Right ventricle myocardium superior (tissue), 1 donor: ENCODE measurements at regions not wholly inside any gene's neighbourhood (a gene's known extent, or its start where the extent isn't known, plus 50 kb on each side); places are given as distances from the start of the nearest gene placed in this dataset.

Experiments
- ATAC-seq: fragments of 200-7000 bp; cut with Tn5 transposase; one replicate; pipeline ENCODE4 v1.9.1; 2020; ENCODE audit warnings: mild to moderate bottlenecking; ENCODE audit not compliant: poor library complexity
- DNase-seq: peaks from one replicate; pipeline ENCODE4 v3.0.0-alpha.2; 2020
- intact Hi-C: fragments of 100-400 bp; cut with DNase I; formaldehyde crosslinking; loops from one replicate; pipeline ENCODE4 v1.11.2; 2022
- donor health status: DM: no; HTN: yes; CAD: no; lungs with severe emphysema.

DNA sequence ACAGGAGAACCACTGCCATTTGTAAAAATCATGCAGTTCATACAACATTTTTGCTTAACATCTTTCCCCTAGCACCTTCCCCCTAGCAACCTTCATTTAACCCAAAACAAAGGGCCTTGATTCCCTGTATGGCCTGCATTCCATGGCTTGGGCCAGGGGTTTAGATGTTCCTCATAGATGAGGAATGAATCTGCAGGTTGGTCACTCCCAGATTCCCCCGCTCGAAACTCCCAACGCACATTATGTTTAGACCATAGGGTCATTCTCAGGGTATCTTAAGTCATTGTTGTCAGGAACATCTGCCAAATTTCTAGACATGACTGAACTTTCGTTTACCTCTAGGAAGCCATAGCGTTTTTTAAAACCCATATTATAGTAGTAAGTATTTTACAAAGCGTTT is 282.2 kb upstream of the VLDLR start:
- no peak for ATAC-seq
- no peak for DNase-seq
- intact Hi-C loops: no loop called here

DNA sequence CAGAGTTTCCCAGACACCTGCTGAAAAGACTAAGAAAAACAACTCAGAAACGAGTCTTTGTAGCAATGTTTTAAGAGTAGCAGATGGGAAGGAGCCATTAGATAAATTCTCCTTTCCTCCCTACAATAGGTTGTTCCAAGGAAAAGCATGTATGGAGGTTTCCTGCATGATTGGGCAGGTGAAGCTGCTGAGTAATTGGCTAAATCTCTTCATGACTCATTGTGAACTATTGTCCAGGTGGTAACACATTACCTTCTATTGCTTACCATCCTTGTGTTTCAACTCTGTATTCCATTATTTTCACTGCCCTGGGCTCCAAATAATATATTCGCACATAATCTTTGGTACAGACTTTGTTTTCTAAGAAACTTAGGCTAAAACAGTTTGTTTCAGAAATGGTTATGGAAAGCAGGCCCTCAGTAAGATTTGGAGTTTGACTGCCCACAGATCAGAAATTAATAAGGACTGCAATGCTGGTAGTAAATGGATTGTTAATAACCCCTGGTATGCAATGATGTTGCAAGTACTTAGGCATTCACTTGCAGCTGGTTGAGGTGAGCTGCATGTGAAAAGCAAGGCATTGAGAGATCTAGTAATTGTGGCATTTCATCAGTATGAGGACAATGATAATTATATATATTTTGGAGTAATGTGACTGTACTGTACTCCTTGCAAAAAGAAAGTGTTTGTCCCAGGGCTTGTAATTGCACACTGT is 281.4 kb upstream of the VLDLR start:
- no peak for DNase-seq
- intact Hi-C loops: no loop called here
- ATAC-seq: no peak

DNA sequence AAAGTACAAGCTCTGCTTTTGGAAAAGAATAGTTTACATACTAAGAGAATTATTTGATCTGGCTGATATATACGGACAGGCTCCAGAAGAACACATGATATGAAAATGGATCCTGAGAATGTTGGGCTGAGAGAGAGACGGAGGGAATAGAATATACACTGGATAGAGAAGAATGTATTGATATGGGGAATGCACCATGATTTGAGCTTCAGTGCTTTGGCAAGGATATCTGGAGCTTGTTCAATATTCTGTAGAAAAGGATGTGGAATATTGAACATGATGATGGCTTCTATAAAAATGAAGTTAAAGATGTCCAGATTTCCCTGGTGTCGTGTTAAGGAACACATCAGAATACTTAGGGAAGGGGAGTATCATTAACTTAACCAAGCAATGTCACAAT is 280.5 kb upstream of the VLDLR start:
- intact Hi-C loops: no loop called here
- no peak for ATAC-seq
- no peak for DNase-seq

DNA sequence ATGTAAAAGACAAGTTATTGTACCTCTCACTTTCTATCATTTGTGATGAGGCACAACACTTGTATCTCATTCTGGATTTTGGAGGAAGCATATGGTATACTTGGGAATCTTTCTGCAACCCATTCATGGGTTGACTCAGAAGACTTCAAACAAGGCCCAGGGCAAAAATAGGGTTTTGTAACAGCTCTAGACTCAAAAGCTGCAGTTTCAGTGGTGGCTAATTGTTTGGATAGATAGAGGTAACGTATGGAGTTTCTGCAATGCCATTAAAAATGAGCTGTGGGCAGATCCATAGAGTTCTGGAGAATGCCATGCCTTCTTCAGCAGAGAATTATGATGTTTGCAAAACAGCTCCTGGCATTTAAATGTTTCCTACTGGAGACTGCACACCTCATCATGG is 279.6 kb upstream of the VLDLR start:
- no peak for ATAC-seq
- intact Hi-C loops: no loop called here
- no peak for DNase-seq

DNA sequence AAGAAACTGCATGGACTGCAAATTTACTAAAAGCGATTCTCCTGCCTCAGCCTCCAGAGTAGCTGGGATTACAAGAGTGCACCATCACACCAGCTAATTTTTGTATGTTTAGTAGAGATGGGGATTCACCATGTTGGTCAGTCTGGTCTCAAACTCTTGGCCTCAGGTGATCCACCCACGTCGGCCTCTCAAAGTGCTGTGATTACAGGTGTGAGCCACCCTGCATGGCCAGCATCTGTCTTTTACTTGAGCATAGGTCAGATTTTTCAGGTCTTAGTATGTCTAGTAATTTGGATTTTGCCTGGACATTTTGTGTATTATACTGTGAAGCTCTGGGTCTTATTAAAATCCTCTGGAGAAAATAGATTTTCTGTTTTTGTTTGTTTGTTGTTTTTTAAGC is 277.8 kb upstream of the VLDLR start:
- intact Hi-C loops: no loop called here
- ATAC-seq: no peak
- no peak for DNase-seq

DNA sequence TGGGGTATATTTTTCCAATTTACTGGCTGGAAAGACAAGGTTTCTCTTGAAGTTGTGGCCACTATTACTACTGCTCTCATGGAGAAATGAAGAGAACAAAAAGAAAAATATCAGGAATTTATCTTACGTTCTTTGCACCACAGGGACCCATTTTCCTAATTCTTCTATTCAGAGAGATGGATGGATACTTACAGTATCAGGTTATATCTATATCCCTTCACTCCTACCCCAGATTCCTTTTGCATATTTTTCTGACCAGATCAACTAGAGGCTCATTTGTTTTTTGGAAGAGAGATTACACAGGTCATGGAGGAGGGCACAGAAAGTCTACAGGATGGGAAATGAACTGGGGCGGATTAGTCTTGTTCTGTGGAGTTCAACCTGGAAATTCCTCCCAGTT is 277.2 kb upstream of the VLDLR start:
- intact Hi-C loops: no loop called here
- ATAC-seq (no peak), DNase-seq (no peak)

DNA sequence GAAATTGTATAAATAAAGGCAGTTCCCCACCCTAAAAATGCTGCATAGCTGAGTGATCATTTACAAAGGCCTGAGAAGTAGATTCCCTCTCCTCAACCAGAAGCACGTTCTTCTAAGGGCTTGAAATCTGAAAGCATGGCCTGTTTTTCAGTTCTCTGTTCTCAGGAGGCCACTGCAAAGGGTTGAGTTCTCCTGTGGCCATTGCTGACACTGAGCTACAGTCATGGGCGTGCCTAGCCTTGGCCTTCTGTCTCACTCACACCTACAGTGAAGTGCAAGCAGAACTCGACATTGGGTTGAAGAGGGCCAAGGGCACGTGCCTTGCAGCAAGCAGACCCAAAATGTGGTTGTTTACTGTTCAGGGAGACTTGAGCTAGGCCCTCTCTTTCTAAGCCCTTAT is 276.6 kb upstream of the VLDLR start:
- intact Hi-C loops: no loop called here
- peak; percentile 31 for ATAC-seq

DNA sequence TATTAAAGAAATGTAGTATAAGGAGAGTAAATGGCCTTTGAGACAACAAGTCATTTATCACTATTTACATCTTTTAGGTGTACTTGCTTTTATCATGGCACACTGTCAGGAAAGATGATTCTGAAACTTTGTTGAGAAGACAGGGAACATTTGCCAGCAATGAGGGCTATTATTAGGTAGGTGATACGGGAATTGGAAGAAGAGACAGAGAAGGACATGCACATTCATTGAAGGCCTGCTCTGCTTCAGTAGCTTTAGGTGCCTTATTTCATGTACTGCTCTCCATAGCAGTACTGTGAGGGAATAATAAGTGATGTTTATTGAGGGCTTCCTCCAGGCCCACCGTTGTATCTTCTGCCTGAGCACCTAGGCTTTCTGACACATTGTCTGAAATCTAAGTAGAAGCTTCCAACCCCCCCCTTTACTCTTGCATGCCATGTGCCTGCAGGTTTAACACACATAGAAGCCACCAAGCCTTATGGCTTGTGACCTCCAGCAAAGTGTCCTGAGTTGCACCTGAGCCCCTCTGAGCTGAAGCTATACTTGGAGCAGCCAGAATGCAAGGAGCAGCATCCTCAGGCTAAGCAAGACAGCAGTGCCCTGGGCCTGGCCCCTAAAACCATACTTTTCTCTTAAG is 275.2 kb upstream of the VLDLR start:
- intact Hi-C loops: no loop called here
- ATAC-seq (peak; percentile 63), DNase-seq (no peak)

More for the DNA sequence above, 276.6 kb upstream of the VLDLR start:
- DNase-seq: no peak

DNA sequence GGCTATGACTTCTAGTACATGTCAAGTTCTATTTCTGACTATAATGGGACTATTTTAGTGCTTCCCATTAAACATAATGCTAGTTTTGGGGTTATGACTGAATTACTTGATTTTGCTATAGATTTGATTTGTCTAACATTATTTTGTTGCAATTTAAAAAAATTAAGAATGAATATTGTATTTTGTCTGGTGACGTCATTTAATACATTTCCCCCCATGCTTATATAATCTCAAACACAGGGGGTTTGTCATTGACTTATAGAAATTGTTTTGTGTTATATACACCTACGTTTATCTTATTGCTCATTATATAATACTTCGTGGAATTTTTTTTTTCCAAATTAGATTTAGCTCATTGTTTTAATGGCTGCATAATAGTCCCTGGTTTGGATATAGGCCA is 270.3 kb upstream of the VLDLR start:
- DNase-seq: no peak
- intact Hi-C loops: no loop called here
- no peak for ATAC-seq

DNA sequence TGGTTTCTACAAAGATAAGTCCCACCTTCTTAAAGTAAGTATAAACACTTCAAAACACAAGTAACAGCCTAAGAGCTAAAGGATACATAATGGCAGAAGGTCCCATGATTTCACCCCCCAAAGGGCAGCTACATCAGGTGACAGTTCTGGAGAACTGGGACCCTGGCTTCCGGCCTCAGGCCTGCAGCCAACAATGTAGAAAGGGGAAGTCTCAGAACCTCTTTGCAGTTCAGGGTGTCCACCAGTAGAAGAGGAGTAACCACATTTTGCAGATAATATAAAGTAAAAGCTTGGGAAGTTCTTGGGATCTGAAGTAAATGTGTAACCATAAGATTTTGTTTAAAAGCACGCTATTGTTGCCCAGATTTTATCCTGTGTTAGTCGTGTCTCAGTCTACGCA is 267.4 kb upstream of the VLDLR start:
- ATAC-seq (no peak), DNase-seq (no peak)
- intact Hi-C loops: no loop called here

DNA sequence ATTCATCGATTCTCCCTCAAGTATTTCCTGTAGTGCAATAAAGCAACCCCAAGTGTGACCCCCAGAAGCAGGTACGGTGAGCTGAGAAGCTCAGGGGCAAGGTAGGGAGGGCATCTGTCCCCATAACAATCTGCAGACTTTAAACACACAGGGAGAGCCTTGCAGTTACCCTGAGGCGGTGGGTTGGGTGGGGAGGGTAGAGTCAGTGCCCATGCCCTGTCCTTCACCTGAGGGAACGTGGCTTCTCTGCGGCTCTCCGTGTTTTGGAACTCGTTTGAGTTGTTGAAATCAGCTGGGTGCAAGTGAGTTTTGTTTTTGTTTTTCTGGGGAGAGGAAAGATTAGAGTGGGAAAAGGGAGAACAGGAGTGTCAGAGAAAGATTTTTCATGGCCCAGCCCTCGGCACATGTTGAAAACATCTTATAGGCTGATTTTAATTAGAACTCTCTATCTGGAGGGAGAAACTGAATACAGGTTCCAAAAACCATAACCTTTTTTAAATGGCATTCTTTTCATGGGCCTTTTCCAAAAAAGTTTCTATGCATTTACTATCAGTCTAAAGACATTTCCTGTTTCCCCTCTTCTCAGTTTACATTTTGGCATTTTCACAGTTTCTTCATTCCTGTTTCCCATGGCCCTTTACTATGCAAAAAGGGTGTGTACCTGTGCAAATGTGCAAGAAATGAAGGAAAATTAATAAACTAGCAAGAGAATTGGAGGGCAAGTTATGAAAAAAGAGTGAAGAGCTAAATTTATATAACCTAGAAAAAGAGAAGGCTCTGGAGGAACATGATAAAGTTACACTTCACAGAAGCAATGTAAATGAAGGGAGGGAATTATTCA is 266.5 kb upstream of the VLDLR start:
- no peak for DNase-seq
- ATAC-seq: no peak
- intact Hi-C loops: no loop called here

DNA sequence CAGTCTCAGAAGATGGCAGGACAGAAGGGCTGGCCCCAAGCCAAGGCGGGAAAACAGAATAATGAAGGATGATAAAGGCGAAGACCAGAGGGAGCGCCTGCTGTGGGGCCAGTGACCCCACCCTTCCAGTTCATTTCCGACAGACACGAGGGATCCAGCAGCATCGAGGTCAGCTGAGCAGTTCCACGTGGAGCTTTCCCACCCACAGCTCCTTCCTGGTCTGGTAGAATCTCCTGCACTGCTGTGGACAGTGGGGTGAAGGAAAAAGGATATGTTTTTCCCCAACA is 265.9 kb upstream of the VLDLR start:
- intact Hi-C loops: no loop called here
- DNase-seq: no peak
- ATAC-seq: no peak

DNA sequence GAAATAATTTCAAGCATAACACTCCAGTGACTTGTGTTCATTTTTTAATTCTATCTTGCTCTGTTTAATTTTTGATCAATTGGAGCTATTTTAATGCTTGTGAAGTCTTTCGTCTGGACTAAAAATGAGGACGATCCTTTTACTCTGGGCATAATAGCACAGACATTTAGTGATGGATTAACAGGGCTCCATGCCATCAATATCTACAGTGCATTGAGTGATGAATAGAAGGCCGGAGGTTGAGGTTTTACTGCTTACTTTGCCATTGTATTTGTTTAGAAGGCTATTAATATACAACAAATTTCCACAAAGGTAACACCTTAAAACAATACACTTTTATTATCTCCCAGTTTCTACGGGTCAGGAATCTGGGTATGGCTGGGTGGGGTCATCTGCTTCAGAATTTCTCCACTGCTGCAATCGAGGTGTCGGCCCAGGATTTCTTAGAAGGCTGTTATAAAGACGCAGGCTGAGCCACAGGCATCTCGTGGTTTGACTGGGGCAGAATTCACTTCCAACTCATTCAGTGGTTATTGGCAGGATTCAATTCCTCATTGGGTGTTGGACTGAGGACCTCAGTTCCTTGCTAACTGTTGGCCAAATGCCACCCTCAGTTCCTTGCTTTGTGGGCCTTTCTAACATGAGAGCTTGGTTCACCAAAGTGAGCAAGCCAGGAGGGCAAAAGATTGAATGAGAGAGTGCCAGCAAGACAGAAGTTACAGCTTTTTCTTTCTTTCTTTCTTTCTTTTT is 265.4 kb upstream of the VLDLR start:
- intact Hi-C loops: no loop called here
- DNase-seq: no peak
- ATAC-seq: no peak

DNA sequence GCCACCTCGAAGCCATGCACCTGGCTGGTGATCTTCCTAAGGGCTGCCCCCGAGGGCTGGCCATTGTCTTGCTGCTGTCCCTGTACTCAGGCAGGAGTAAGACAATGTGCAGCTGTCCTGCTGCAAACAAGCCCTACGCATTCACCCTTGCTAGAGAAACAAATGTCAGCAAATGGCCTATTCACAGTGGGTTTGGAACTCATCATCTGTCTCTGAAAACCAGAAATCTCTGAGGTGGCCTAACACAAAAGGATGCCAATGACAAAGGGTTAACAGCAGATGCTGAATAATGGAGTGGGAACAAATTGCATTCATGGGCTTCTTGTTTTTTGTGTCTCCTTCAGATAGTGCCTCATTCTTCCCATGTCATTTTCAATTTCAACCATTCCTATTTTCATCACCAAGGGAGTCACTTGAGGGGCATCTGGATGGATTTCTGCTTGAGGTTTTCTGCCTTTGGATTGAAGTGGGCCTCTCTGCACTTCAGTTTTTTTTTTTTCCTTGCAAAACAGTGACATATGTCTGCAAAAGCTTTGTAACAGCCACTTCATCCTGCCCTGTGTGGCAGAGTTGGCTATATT is 261.6 kb upstream of the VLDLR start:
- ATAC-seq (no peak), DNase-seq (no peak)
- intact Hi-C loops: no loop called here

DNA sequence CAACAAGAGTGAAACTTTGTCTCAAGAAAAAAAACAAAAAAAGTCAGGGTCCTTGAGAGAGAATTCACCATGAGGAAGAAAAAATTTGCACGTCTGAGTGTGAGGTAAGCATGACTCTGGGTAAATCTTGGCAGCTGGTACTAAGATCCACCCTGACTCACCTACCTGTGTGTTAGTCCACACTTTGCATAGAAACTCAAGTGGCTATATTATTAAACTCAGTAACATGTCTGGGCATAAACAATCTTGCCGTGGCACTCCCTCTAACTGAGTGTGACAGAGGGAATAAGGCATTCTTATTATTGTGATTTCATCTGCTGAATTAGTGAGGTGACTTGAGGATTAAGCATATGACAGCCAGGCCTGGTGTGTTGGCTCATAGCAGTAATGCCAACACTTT is 259.4 kb upstream of the VLDLR start:
- DNase-seq (no peak), ATAC-seq (no peak)
- intact Hi-C loops: no loop called here

DNA sequence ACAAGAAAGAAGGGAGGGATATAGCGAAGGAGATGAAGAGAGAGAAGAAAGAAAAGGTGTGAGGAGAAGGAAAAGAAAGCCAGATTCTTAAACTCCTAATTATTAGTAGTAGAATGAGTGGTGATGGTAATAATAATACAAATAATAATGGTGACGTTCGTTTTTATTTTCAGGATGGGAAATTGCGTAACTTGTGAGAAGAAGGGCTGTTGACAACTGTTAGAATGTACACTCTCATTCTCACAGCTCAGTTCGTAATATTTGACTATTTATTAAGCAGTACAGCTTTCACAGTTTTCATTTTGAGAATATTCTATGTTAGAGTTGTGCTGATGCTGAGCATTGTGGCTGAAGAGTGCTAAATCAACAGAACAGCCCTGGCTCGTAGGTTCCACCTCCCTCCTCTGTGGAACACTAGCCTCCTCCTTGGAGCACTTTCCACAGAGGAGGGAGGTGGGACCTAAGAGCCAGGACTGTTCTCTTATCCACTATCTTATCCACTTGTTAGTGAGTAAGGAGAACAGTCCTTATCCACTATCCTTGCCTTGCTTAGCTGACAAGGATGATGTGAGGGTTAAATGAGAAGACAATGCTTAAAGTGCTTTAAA is 258.3 kb upstream of the VLDLR start:
- ATAC-seq (no peak), DNase-seq (no peak)
- intact Hi-C loops: no loop called here

DNA sequence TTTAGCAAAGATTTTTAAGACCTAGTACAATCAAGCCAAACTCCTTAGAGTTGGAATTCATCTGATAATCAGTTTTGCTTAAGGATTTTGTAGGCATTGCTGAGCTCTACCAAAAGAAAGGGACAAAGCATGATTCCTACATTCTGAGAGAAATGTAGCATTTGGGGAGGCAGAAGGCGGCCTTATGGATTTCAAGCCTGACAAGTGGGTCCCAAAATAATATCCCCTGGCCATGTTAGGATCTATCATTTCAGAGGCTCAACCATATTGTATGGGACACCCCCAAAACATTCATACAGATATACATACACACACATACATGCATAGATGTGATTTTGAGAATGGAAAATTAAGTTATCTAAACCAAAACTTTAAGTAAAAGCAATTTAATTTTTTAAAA is 257.8 kb upstream of the VLDLR start:
- intact Hi-C loops: no loop called here
- DNase-seq: no peak
- ATAC-seq: no peak

DNA sequence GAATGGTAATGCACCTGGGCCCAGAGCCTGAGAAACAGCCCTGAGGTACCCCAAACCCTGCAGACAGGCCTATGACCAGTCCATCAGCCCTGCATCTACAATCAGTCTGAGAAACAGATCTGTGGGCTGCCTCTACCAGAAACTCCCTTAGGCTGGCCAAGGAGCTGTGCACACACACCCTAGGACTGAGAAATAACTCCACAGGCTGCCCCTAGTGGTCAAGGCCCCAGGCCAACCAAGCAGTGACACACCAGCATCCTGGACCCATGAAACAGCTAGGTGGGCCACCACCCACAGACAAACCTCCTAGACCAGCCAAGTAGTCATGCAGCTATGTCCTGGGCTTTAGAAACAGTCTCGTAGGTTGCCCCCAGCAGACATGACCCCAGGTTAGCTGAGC is 253.6 kb upstream of the VLDLR start:
- ATAC-seq (no peak), DNase-seq (no peak)
- intact Hi-C loops: no loop called here

DNA sequence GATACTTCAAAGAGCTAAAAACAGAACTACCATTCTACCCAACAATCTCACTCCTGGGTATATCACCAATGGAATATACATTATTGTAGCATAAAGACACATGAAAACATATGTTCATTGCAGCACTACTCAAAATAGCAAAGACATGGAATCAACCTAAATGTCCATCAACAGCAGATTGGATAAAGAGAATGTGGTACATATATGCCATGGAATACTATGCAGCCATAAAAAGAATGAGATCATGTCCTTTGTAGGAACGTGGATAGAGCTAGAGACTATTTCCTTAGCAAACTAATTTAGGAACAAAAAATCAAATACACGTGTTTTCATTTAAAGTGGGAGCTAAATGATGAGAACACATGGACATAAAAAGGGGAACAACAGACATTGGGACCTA is 247.9 kb upstream of the VLDLR start:
- DNase-seq (no peak), ATAC-seq (no peak)
- intact Hi-C loops: no loop called here
